ENCODE measurements at regions not wholly inside any gene's neighbourhood (a gene's known extent, or its start where the extent isn't known, plus 50 kb on each side); places are given as distances from the start of the nearest gene placed in this dataset.

GRCh38 chr5:91639744-91640143 is 256.6 kb upstream of the ARRDC3 start:
- TF ChIP-seq CTCF (IDR thresholded peaks at IDR 0.05), result no peak
- TF ChIP-seq POLR2A (IDR thresholded peaks at IDR 0.05), result no peak

Measured in heart left ventricle (tissue), 13 donors.